ENCODE measurements at regions not wholly inside any gene's neighbourhood (a gene's known extent, or its start where the extent isn't known, plus 50 kb on each side); places are given as distances from the start of the nearest gene placed in this dataset.

DNA sequence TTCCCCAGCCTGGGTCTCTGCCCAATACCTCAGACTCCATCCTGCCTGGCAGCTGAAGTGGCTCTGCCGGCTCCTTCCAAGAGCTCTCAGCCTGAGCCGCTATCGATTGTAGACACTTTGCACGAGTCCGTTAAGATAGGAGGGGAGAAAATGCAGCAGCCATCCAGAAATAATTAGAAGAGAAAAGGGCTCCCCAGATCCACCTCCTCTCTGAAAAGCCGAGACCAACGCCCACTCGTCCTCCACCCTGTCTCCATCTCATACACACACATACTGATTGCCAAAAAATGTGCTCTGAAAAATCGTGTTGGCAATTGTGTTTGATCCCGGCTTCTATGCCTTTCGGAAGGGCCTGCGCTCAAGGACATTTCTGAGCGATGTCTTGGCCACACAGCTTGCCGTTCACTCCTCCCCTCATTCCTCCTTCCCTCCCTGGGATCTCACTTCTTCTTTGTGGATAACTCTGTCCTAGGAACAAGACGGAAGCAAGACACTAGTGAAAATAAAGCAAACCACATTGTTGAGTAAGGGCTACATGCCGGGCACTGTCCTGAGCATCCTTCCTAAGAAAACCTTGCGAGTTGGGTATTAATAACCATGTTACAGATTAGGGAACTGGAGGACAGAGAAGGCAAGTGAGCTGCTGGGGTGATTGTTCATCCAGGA, 372.8 kb upstream of the MYT1L start:
- no peak for DNase-seq (ENCODE audit: low read depth)
- TF ChIP-seq, protein P1, sequence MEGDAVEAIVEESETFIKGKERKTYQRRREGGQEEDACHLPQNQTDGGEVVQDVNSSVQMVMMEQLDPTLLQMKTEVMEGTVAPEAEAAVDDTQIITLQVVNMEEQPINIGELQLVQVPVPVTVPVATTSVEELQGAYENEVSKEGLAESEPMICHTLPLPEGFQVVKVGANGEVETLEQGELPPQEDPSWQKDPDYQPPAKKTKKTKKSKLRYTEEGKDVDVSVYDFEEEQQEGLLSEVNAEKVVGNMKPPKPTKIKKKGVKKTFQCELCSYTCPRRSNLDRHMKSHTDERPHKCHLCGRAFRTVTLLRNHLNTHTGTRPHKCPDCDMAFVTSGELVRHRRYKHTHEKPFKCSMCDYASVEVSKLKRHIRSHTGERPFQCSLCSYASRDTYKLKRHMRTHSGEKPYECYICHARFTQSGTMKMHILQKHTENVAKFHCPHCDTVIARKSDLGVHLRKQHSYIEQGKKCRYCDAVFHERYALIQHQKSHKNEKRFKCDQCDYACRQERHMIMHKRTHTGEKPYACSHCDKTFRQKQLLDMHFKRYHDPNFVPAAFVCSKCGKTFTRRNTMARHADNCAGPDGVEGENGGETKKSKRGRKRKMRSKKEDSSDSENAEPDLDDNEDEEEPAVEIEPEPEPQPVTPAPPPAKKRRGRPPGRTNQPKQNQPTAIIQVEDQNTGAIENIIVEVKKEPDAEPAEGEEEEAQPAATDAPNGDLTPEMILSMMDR (IDR thresholded peaks at IDR 0.05; ENCODE audit: insufficient read depth, low read length) = no peak
- H3K4me3 ChIP-seq (ENCODE audit: low read depth, low read length) = no peak overlapping the region

DNA sequence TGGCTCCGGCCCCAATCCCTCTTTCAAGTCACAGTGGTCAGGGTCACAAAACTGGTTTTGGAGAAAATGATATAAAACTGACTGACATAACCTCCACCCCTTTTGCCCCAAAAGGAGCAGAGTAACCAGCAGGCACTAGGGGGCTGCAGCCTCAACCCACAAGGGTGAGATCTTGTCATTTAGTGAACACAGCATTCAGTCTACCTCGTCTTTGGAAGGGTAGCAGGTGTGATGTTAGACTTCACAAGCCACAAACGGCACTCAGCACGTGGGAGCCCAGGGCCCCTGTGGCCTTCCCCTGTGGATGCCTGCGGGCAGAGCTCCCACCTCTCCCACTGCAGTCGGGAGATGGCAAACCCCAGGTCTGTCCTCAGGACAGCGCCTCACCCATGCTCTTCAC, 372.1 kb upstream of the MYT1L start:
- no peak overlapping the region for H3K4me3 ChIP-seq (ENCODE audit: low read depth, low read length)
- TF ChIP-seq, protein P1 (IDR thresholded peaks at IDR 0.05; ENCODE audit: insufficient read depth, low read length) = no peak
- DNase-seq (ENCODE audit: low read depth) = no peak

- no peak for DNase-seq (ENCODE audit: low read depth)
- TF ChIP-seq, protein P1 (IDR thresholded peaks at IDR 0.05; ENCODE audit: insufficient read depth, low read length) = no peak
Measured at GRCh38 chr2:2702385-2702784, 371.3 kb upstream of the MYT1L start.

DNA sequence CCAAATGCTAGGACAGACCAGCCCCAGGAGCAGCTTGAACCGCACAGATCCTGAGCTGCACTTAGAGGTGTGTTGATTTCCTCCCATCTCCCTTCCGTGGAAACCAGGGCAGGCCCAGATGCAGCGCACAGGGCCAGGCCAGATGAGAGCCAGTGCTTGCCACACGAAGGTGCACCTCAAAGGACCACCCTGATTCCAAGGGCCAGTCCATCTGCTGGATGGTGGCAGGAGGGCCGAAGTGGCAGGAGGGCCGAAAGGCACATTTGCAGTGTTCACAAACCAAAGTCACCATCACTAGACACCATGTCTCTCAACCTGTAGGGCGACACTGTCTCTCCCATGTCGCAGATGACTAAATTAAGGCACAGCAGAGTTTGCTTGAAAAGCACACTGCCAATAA, 370.7 kb upstream of the MYT1L start:
- DNase-seq (ENCODE audit: low read depth) = no peak
- TF ChIP-seq, protein P1 (IDR thresholded peaks at IDR 0.05; ENCODE audit: insufficient read depth, low read length) = no peak
- H3K4me3 ChIP-seq (ENCODE audit: low read depth, low read length) = no peak overlapping the region

More at GRCh38 chr2:2702385-2702784, 371.3 kb upstream of the MYT1L start:
- no peak overlapping the region for H3K4me3 ChIP-seq (ENCODE audit: low read depth, low read length)

GRCh38 chr2:2701176-2701781, 370.2 kb upstream of the MYT1L start:
- TF ChIP-seq, protein P1 (IDR thresholded peaks at IDR 0.05; ENCODE audit: insufficient read depth, low read length) = no peak
- no peak for DNase-seq (ENCODE audit: low read depth)
- H3K4me3 ChIP-seq (ENCODE audit: low read depth, low read length) = no peak overlapping the region

DNA sequence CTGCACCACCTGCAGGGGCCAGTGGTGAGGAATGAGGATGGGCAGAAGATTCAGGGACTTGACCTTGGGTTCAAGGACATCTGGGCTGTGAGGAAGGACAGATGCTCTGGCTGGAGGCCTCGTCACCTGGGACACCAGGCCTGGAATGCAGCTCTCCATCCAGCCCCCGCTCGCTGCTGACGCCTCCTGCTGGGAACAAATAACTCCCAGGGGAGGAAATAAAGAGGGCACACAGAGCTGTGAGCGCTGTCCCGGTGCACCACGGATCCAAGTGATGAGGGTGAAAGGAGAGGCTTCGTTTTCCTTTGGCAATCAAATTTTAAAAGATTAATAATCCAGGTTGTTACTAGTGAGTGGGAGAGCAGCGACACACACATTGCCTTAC, 368.0 kb upstream of the MYT1L start:
- TF ChIP-seq, protein P1 (IDR thresholded peaks at IDR 0.05; ENCODE audit: insufficient read depth, low read length) = no peak
- DNase-seq (ENCODE audit: low read depth) = no peak
- no peak overlapping the region for H3K4me3 ChIP-seq (ENCODE audit: low read depth, low read length)

Data from fibroblast of the aortic adventitia (primary cell).